DND-41 (cell line): ENCODE measurements at regions not wholly inside any gene's neighbourhood (a gene's known extent, or its start where the extent isn't known, plus 50 kb on each side); places are given as distances from the start of the nearest gene placed in this dataset.

Experiments
- CTCF ChIP-seq: IDR thresholded peaks from 2 replicates; pipeline ENCODE4 v1.5.1; 2012; ENCODE audit warnings: borderline replicate concordance, low read length, moderate library complexity, mild to moderate bottlenecking; ENCODE audit not compliant: poor library complexity, severe bottlenecking; ENCODE audit errors: extremely low read depth
- EZH2 ChIP-seq: IDR thresholded peaks from 3 replicates; pipeline ENCODE4 v1.6.1; 2012; ENCODE audit warnings: borderline replicate concordance, low read depth, mild to moderate bottlenecking, moderate library complexity, low read length, inconsistent platforms; ENCODE audit not compliant: severe bottlenecking

GRCh38 chr16:80002261-80002660, 401.7 kb upstream of the MAF start:
- TF ChIP-seq CTCF (no peak), EZH2 (no peak)
